Activated CD4-positive, alpha-beta T cell treated with anti-CD3 and anti-CD28 coated beads, Interleukin-2, amount 10 ng/mL, durations not matched to agents 7 days and 5 days (primary cell): ENCODE measurements at regions not wholly inside any gene's neighbourhood (a gene's known extent, or its start where the extent isn't known, plus 50 kb on each side); places are given as distances from the start of the nearest gene placed in this dataset.

ENCODE experiments used
- CTCF ChIA-PET: fragments of 350-600 bp; sonication (Branson Sonifier 250); formaldehyde crosslinking; loops from one replicate; lab custom pipeline; 2021; ENCODE audit warnings: antibody characterized with exemption; lab: Charles Lee
- POLR2A ChIA-PET: fragments of 350-600 bp; sonication (Branson Sonifier 250); formaldehyde crosslinking; loops from one replicate; lab custom pipeline; 2021; ENCODE audit warnings: antibody characterized with exemption; lab: Charles Lee
- DNase-seq: peaks from one replicate; pipeline ENCODE4 v3.0.0-alpha.2; 2020
- H3K27ac Mint-ChIP-seq: one replicate; pipeline ENCODE4 v1.8.0; 2021; ENCODE audit warnings: mild to moderate bottlenecking, moderate library complexity, mixed read lengths
- H3K27me3 Mint-ChIP-seq: one replicate; pipeline ENCODE4 v1.8.0; 2021; ENCODE audit warnings: mixed read lengths
- H3K36me3 Mint-ChIP-seq: one replicate; pipeline ENCODE4 v1.8.0; 2021; ENCODE audit warnings: low read depth, mixed read lengths
- H3K4me1 Mint-ChIP-seq: one replicate; pipeline ENCODE4 v1.8.0; 2021; ENCODE audit warnings: mixed read lengths
- H3K4me3 Mint-ChIP-seq: one replicate; pipeline ENCODE4 v1.8.0; 2021; ENCODE audit warnings: mild to moderate bottlenecking, moderate library complexity, mixed read lengths
- H3K9me3 Mint-ChIP-seq: one replicate; pipeline ENCODE4 v1.8.0; 2021; ENCODE audit warnings: mixed read lengths

DNA sequence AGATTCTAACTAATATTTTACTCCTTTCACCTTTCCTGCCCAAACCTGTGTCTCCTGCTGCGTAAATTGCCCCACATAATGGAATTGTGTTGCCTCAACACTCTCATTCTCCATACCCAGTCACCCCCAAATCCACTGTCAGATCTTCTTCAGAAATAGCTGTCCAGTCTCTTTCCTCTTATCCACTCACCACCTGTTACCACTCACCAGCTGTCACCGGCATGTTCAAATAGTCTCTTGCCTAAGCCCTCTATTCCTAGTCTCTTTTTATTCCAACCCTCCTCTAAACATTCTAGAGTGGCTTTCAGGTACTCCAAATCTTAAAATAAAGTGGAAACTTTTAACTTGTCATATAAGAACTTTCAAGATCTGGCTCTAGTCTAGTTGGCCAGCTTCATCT lies 262.0 kb upstream of the FBXL7 start:
- no peaks in the 10 kb centered on the region for H3K27me3 Mint-ChIP-seq

GRCh38 chr5:15236911-15237508 lies 263.0 kb upstream of the FBXL7 start:
- no peak for DNase-seq
- H3K4me3 Mint-ChIP-seq, result no peak overlapping the region
- ChIA-PET CTCF (no interaction called here), POLR2A (no interaction called here)
- peaks cover 8% of the 10 kb centered on the region for H3K9me3 Mint-ChIP-seq
- H3K27me3 Mint-ChIP-seq, result no peaks in the 10 kb centered on the region
- H3K4me1 Mint-ChIP-seq, result no peaks in the 10 kb centered on the region
- H3K27ac Mint-ChIP-seq, result no peak overlapping the region
- no peaks in the 10 kb centered on the region for H3K36me3 Mint-ChIP-seq

More for the DNA sequence above, 262.0 kb upstream of the FBXL7 start:
- Mint-ChIP-seq H3K27ac (no peak overlapping the region), H3K36me3 (no peaks in the 10 kb centered on the region), H3K9me3 (peaks cover 10% of the 10 kb centered on the region), H3K4me3 (no peak overlapping the region), H3K4me1 (no peaks in the 10 kb centered on the region)
- ChIA-PET POLR2A (no interaction called here), CTCF (no interaction called here)
- no peak for DNase-seq

DNA sequence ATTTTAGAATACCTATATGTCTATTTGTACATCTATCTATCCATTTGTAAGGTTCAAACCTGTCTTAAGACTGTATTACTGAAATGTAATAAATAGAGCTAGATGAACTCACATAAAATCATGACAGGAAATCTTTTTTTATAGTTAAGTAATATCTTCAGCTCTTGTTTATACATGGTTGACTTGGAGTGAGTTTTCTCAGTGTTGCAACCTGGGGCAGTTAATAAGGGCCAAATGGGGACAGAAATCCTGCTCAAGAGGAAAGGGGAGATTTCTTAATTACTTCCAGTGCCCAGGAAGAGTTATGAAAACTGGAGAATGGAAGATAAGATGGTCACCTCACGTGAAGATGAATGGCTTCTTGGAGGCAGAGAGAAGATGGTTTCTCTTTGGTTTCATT lies 265.1 kb upstream of the FBXL7 start:
- ChIA-PET POLR2A (no interaction called here), CTCF (no interaction called here)
- no peaks in the 10 kb centered on the region for H3K4me1 Mint-ChIP-seq
- peaks cover 8% of the 10 kb centered on the region for H3K9me3 Mint-ChIP-seq
- H3K27ac Mint-ChIP-seq, result no peak overlapping the region
- no peaks in the 10 kb centered on the region for H3K27me3 Mint-ChIP-seq
- no peaks in the 10 kb centered on the region for H3K36me3 Mint-ChIP-seq
- no peak for DNase-seq
- H3K4me3 Mint-ChIP-seq, result no peak overlapping the region

DNA sequence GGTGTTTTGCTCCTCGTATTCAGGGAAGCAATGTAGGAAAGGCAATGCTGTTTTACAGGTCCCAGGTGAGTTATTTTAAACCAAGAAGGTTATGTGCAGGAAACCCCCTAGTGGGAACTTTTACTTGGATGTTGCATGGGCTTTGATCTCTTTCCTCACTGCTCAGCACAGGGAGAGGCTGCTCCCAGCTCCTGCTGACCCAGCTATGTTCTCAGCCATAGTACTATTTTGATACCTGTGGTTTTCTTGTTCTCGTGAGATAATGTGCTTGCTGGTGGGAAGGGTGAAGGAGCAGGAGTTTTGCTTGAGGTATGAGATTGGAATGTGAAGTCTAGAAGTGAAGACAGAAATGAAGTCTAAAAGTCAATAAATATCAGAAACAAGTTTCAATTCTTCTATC lies 265.6 kb upstream of the FBXL7 start:
- POLR2A ChIA-PET, result no interaction called here
- Mint-ChIP-seq H3K36me3 (no peaks in the 10 kb centered on the region), H3K4me3 (no peak overlapping the region), H3K9me3 (peaks cover 8% of the 10 kb centered on the region), H3K27me3 (no peaks in the 10 kb centered on the region), H3K27ac (no peak overlapping the region), H3K4me1 (no peaks in the 10 kb centered on the region)
- DNase-seq, result no peak
- CTCF ChIA-PET, result no interaction called here

DNA sequence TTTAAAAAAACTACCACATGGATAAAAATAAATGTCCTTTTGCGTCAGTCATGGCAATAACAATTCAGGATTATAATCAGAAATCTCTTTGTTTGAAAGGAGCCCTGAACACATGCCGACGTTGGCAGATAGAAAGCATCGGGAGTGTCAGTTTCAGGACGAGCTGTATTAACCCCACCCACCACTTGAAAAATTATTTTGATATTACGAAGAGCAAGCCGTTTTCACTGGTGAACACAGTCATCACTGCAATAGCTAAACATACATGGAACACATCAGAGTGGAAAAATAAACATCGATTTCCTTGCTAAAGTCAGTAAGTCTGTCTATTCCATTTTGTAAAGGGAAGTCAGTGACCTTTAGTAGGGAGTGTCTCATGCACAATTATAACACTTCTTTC lies 266.4 kb upstream of the FBXL7 start:
- CTCF ChIA-PET, result no interaction called here
- Mint-ChIP-seq H3K4me1 (no peaks in the 10 kb centered on the region), H3K9me3 (peaks cover 6% of the 10 kb centered on the region), H3K27ac (no peak overlapping the region), H3K4me3 (no peak overlapping the region), H3K27me3 (no peaks in the 10 kb centered on the region), H3K36me3 (no peaks in the 10 kb centered on the region)
- POLR2A ChIA-PET, result no interaction called here
- DNase-seq, result no peak

- H3K27ac Mint-ChIP-seq, result no peak overlapping the region
- H3K4me3 Mint-ChIP-seq, result no peak overlapping the region
- H3K9me3 Mint-ChIP-seq, result peaks cover 8% of the 10 kb centered on the region
- H3K27me3 Mint-ChIP-seq, result no peaks in the 10 kb centered on the region
- H3K4me1 Mint-ChIP-seq, result no peaks in the 10 kb centered on the region
- CTCF ChIA-PET, result no interaction called here
- DNase-seq, result no peak
- H3K36me3 Mint-ChIP-seq, result no peaks in the 10 kb centered on the region
- POLR2A ChIA-PET, result no interaction called here
Observed at GRCh38 chr5:15222156-15222555, 277.8 kb upstream of the FBXL7 start.

- CTCF ChIA-PET, result no interaction called here
- Mint-ChIP-seq H3K9me3 (peaks cover 8% of the 10 kb centered on the region), H3K4me3 (no peak overlapping the region), H3K4me1 (no peaks in the 10 kb centered on the region), H3K27ac (no peak overlapping the region), H3K36me3 (no peaks in the 10 kb centered on the region), H3K27me3 (no peaks in the 10 kb centered on the region)
- DNase-seq, result no peak
- POLR2A ChIA-PET, result no interaction called here
Observed at GRCh38 chr5:15220642-15221173, 279.3 kb upstream of the FBXL7 start.

DNA sequence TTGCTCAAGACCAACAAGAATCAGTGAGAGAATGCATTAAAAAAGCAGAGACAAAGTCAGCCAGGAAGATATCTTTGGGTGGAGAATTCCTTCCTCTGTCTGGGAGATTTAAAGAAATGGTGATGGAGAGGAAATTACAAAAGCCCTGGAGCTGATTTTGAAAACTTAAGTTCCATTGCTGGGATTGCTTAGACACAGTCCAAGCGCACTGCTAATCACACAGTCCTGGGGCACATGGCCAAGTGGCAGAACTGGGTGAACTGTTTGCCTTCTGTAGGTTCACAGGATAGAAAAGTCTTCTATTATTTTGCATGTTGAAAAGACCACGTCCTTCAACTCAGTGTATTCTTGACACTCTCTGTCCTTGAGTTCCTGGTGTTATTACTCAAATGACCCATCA lies 284.9 kb upstream of the FBXL7 start:
- Mint-ChIP-seq H3K9me3 (peaks cover 3% of the 10 kb centered on the region), H3K4me1 (no peaks in the 10 kb centered on the region), H3K4me3 (no peak overlapping the region), H3K27me3 (no peaks in the 10 kb centered on the region), H3K27ac (no peak overlapping the region), H3K36me3 (no peaks in the 10 kb centered on the region)
- no peak for DNase-seq
- POLR2A ChIA-PET, result no interaction called here
- CTCF ChIA-PET, result no interaction called here

DNA sequence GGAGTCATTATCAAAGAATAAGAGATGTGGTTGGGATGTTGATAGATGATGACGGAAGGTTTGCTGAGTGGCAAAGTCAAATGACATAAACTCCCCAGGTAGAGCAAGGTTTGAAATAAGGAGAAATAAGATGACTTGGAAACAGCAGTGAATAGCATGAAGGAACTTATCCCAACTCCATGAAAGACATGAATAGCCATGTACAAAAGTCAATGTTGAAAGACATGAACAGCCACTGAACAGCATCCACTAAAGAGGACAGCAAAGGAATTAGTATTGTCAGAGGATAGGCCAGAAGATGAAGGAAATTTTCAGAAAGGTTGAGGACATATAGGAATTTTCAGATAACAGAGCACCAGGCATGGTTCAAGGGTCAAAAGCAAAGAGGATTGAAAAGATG lies 286.0 kb upstream of the FBXL7 start:
- Mint-ChIP-seq H3K9me3 (peaks cover 3% of the 10 kb centered on the region), H3K27me3 (no peaks in the 10 kb centered on the region), H3K4me1 (no peaks in the 10 kb centered on the region), H3K36me3 (no peaks in the 10 kb centered on the region), H3K4me3 (no peak overlapping the region), H3K27ac (no peak overlapping the region)
- POLR2A ChIA-PET, result no interaction called here
- CTCF ChIA-PET, result no interaction called here
- no peak for DNase-seq

DNA sequence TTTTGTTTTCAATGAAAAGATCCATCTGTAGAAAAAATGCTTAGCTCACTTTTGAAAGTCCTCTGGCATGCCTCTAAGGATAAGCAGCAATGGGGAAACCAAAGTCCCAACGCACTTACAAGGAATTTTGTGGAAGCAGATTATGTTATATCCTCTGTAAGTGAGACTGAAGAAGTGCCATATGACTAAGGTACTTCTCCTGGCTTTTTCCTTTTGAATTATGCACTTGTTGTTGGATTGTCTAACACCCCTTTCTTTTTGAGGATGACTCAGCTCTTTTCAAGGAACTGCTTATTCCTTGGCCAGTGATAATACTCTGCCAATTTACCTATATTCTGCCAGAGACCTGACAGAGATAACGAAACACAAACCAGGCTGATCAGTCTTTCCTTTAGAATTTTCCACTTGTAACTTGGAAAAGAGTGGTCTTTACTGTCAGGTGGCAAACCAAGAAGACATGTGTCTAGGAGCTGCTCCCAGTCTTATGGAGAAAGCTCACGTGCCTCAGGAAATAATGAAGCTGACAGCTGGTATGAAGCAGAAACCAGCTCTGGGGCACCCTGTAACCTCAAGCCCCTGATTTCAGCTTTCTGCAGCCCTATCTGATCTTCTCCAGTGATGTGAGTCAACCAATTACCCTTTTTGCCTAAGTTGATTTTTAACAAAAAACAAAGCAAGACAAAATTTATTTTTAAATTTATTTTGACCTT lies 290.8 kb upstream of the FBXL7 start:
- Mint-ChIP-seq H3K27ac (no peak overlapping the region), H3K36me3 (no peaks in the 10 kb centered on the region), H3K4me3 (no peak overlapping the region), H3K4me1 (no peaks in the 10 kb centered on the region), H3K9me3 (peaks cover 3% of the 10 kb centered on the region), H3K27me3 (no peaks in the 10 kb centered on the region)
- ChIA-PET CTCF (no interaction called here), POLR2A (no interaction called here)
- no peak for DNase-seq

GRCh38 chr5:15206133-15206532 lies 293.8 kb upstream of the FBXL7 start:
- Mint-ChIP-seq H3K27ac (no peak overlapping the region), H3K36me3 (no peaks in the 10 kb centered on the region), H3K4me3 (no peak overlapping the region), H3K4me1 (no peaks in the 10 kb centered on the region), H3K27me3 (no peaks in the 10 kb centered on the region), H3K9me3 (peaks cover 6% of the 10 kb centered on the region)
- ChIA-PET POLR2A (no interaction called here), CTCF (no interaction called here)
- no peak for DNase-seq

- Mint-ChIP-seq H3K4me3 (no peak overlapping the region), H3K4me1 (no peaks in the 10 kb centered on the region), H3K27me3 (no peaks in the 10 kb centered on the region), H3K36me3 (no peaks in the 10 kb centered on the region), H3K27ac (no peak overlapping the region), H3K9me3 (peaks cover 6% of the 10 kb centered on the region)
- no peak for DNase-seq
- POLR2A ChIA-PET, result no interaction called here
- CTCF ChIA-PET, result no interaction called here
Observed at GRCh38 chr5:15203376-15203775, 296.6 kb upstream of the FBXL7 start.

DNA sequence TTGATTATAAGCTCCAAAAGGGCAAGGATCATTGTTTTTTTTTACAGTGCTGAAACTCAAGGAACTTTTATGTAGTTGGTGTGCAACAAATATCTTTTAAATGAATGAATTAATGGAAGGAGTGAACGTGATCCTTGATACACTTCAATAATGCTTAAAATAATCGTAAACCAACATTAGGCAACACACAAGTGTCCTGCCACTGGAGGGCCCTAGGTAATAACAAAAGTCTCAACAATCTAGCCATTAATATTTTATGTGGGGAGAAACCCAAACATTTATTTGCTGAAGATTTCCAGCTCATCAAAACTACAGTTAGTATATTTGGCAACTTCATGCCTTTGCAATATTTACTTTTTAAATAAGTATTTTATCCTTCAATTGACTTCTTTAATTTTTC lies 309.0 kb upstream of the FBXL7 start:
- DNase-seq, result no peak
- Mint-ChIP-seq H3K4me1 (no peaks in the 10 kb centered on the region), H3K27ac (no peak overlapping the region), H3K9me3 (peaks cover 10% of the 10 kb centered on the region), H3K27me3 (no peaks in the 10 kb centered on the region), H3K4me3 (no peak overlapping the region), H3K36me3 (no peaks in the 10 kb centered on the region)
- ChIA-PET POLR2A (no interaction called here), CTCF (no interaction called here)

GRCh38 chr5:15183520-15183919 lies 311.9 kb upstream of the ANKH start:
- Mint-ChIP-seq H3K4me3 (no peak overlapping the region), H3K36me3 (no peaks in the 10 kb centered on the region), H3K4me1 (no peaks in the 10 kb centered on the region), H3K27me3 (no peaks in the 10 kb centered on the region), H3K27ac (no peak overlapping the region), H3K9me3 (peaks cover 8% of the 10 kb centered on the region)
- ChIA-PET POLR2A (no interaction called here), CTCF (no interaction called here)
- DNase-seq, result no peak
